GM13976 (cell line): ENCODE measurements at regions not wholly inside any gene's neighbourhood (a gene's known extent, or its start where the extent isn't known, plus 50 kb on each side); places are given as distances from the start of the nearest gene placed in this dataset.

Experiments used
- DNase-seq: peaks from one replicate; pipeline ENCODE4 v3.0.0; 2012; ENCODE audit warnings: low spot score
- in situ Hi-C: fragments of 300-500 bp; cut with MboI; formaldehyde crosslinking; loops from one replicate; pipeline ENCODE4 v1.12.0; 2022; ENCODE audit warnings: low sequenced_read_pairs, mixed read lengths, inconsistent platforms; ENCODE audit not compliant: unreplicated experiment
- TF ChIP-seq, protein P1 (sequence below): IDR thresholded peaks from 2 replicates; pipeline ENCODE4 v1.5.1; 2012; ENCODE audit warnings: borderline replicate concordance, mild to moderate bottlenecking; ENCODE audit not compliant: insufficient read depth; ENCODE audit errors: extremely low read depth, missing control alignments, control extremely low read depth

DNA sequence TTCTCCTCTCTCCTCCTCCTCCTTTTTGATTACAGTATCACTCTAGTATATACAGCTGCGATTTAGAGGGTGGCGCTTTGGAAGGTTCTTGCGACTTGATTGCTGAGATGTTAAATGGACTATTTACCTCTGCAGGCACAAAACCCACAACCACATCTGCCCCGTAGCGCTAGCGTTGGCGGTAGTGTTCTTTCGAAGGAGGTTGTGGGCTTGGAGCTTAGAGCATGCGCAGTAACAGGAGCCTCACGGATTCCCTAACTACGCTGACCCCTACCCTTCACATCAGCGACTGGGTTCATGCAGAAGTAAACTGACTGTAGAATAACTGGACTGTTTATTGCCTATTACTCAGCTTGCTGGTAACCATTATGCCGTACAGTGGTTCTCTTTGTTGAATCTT is 58.0 kb downstream of the CGGBP1 start:
- in situ Hi-C loops: loop anchor here (25.0 kb wide), 1 partner anchor 639 kb away; no protein-coding TSS in a partner anchor
- TF ChIP-seq, protein P1, sequence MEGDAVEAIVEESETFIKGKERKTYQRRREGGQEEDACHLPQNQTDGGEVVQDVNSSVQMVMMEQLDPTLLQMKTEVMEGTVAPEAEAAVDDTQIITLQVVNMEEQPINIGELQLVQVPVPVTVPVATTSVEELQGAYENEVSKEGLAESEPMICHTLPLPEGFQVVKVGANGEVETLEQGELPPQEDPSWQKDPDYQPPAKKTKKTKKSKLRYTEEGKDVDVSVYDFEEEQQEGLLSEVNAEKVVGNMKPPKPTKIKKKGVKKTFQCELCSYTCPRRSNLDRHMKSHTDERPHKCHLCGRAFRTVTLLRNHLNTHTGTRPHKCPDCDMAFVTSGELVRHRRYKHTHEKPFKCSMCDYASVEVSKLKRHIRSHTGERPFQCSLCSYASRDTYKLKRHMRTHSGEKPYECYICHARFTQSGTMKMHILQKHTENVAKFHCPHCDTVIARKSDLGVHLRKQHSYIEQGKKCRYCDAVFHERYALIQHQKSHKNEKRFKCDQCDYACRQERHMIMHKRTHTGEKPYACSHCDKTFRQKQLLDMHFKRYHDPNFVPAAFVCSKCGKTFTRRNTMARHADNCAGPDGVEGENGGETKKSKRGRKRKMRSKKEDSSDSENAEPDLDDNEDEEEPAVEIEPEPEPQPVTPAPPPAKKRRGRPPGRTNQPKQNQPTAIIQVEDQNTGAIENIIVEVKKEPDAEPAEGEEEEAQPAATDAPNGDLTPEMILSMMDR: no peak
- no peak for DNase-seq

DNA sequence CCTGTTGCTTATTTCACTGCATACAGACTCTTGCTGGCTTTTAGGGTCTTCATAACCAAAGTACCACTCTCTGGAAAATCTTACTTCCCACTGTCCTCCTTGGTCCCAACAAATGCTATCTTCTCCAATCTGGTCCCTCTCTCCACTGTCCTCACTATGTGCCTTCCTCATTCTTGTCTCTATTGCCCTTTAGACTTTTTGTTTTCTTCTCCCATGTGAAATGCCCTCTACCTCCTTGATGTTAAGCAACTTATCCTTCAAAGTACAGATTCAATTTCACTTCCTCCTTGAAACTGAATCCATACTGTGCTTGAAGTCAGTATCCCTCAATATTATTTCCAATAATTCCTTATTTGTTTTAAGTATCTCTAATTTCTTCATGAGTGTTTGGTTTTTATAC is 60.8 kb downstream of the CGGBP1 start:
- in situ Hi-C loops: loop anchor here (25.0 kb wide), 1 partner anchor 211 kb away; the partner anchor contains the start of gene HTR1F
- no peak for DNase-seq
- TF ChIP-seq, protein P1: no peak

DNA sequence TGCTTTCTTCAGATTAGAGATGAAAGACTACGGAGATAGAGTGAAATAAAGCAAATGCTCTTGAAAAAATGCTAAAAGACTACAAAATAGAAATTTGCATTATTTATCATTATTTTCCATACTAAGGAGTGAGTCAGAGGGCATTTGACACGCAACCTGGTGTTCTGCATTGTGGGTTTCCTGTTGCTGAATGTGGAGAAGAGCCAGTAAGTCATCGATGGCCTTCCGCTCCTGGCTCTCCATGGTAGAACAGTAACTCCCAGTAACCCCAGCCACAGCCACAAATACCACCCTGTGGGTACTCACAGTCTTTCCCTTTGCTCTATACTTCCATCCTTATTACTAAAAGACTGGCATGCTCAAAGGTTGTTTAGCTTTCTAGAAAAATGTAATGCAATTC is 61.5 kb downstream of the CGGBP1 start:
- in situ Hi-C loops: loop anchor here (25.0 kb wide), 1 partner anchor 210 kb away; the partner anchor contains the start of gene HTR1F
- no peak for DNase-seq
- TF ChIP-seq, protein P1: no peak

DNA sequence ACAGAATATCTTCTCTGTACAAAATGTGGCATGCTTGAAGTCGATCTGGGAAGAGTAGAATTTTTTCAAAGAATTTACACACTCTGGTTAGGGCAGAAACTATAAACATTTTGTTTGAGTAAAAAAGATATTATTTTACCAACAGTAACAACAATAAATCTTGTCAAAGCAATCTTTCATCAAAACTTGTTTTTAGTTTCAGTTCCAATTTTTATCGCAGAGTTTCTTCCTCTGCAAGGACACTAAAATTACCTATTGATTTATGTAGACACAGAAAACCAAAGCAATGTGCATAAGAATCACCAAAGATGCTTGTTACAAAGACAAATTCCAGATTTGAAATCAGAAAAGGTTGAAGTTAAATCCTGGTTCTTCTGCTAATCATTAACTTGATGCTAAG is 61.9 kb downstream of the CGGBP1 start:
- in situ Hi-C loops: loop anchor here (25.0 kb wide), 1 partner anchor 210 kb away; the partner anchor contains the start of gene HTR1F
- TF ChIP-seq, protein P1: no peak
- no peak for DNase-seq

DNA sequence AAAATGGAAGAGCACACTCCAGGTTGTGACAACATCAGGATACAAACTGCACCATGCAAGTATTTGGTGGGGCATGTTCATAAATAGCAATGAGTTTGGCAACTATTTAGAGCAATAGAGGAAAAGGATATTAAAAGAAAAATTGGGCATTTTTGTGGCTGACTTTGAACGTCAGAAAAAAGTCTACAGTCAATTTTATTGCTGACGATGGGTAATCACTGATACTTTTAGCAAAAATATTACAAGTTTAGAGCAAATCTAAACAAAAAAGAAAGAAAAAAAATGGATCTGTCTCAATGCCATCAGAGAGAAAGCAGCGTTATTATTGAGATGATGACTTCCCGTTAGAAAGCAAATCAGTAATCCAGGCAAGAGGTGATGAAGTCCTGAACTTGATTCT is 65.2 kb downstream of the CGGBP1 start:
- in situ Hi-C loops: loop anchor here (25.0 kb wide), 1 partner anchor 206 kb away; the partner anchor contains the start of gene HTR1F

DNA sequence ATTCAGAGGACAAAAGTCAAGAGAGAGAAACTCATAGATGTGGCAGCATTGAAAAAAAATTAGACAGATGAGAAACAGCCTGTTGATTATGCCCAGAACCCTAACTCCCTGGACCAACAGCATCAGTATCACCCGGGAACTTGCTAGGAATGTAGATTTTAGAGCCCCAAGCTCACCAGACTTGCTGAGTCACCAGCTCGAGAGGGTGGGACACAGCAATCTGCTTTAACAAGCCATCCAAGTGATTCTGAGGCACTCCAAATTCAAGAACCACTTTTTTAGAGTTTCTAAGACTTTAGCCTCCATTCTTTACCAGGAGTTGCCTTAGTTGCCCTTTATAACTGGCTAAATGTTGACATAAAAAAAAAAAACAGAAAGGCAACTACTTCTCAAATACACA is 70.9 kb downstream of the CGGBP1 start:
- in situ Hi-C loops: loop anchor here (25.0 kb wide), 1 partner anchor 201 kb away; the partner anchor contains the start of gene HTR1F
- no peak for DNase-seq
- TF ChIP-seq, protein P1: no peak

More for the DNA sequence above, 65.2 kb downstream of the CGGBP1 start:
- TF ChIP-seq, protein P1: no peak
- DNase-seq: no peak
